Panc1 (cell line): ENCODE measurements at regions not wholly inside any gene's neighbourhood (a gene's known extent, or its start where the extent isn't known, plus 50 kb on each side); places are given as distances from the start of the nearest gene placed in this dataset.

Experiments used
- ATAC-seq: fragments of 200-7000 bp; cut with Tn5 transposase; 2 replicates; pipeline ENCODE4 v1.9.1; 2020; ENCODE audit warnings: mild to moderate bottlenecking, moderate library complexity
- BruUV-seq: library from RNA; stranded (reverse); fragments of 400-500 nt; replicated peaks from 2 replicates; lab custom pipeline; 2021; lab: Mats Ljungman, UMichigan
- CTCF ChIA-PET: fragments of 300-600 bp; sonication (Branson Sonifier 250); formaldehyde crosslinking; loops from one replicate; lab custom pipeline; 2022; ENCODE audit warnings: antibody characterized with exemption; lab: Charles Lee
- POLR2A ChIA-PET: fragments of 300-600 bp; sonication (Branson Sonifier 250); formaldehyde crosslinking; loops from one replicate; lab custom pipeline; 2022; ENCODE audit warnings: antibody characterized with exemption; lab: Charles Lee
- DNase-seq: peaks from one replicate; pipeline ENCODE4 v3.0.0-alpha.2; 2010; ENCODE audit warnings: low read depth, low spot score
- H3K27ac ChIP-seq: 2 replicates; pipeline ENCODE4 v1.5.1; 2011; ENCODE audit warnings: mild to moderate bottlenecking, low read length, inconsistent platforms
- H3K27me3 ChIP-seq: fragments of 200-500 bp; sonication (Bioruptor generic); 2 replicates; pipeline ENCODE4 v1.6.0; 2014; ENCODE audit warnings: low read length, inconsistent platforms; ENCODE audit not compliant: control insufficient read depth, insufficient read depth
- H3K36me3 ChIP-seq: fragments of 200-500 bp; sonication (Bioruptor generic); 2 replicates; pipeline ENCODE4 v1.5.1; 2014; ENCODE audit warnings: inconsistent platforms, mild to moderate bottlenecking, low read length, moderate library complexity; ENCODE audit not compliant: control insufficient read depth, insufficient read depth
- H3K4me1 ChIP-seq: 2 replicates; pipeline ENCODE4 v1.5.1; 2011; ENCODE audit warnings: inconsistent platforms, mild to moderate bottlenecking, low read length, moderate library complexity; ENCODE audit not compliant: control insufficient read depth, insufficient read depth
- H3K4me3 ChIP-seq, 2 experiments: 2 replicates each; pipeline ENCODE4 v1.5.1; 2011 to 2012; ENCODE audit warnings: low read depth in 2 of 2, low read length in 2 of 2, mild to moderate bottlenecking in 2 of 2, inconsistent platforms in 1 of 2, moderate library complexity in 1 of 2
- H3K9me3 ChIP-seq: fragments of 200-500 bp; sonication (Bioruptor generic); 2 replicates; pipeline ENCODE4 v1.5.1; 2014; ENCODE audit warnings: low read depth, mild to moderate bottlenecking, inconsistent platforms, low read length, moderate library complexity; ENCODE audit not compliant: control insufficient read depth, insufficient read depth
- CTCF ChIP-seq: fragments of 450-650 bp; IDR thresholded peaks from 2 replicates; pipeline ENCODE4 v1.5.1; 2017; ENCODE audit warnings: mild to moderate bottlenecking
- POLR2AphosphoS5 ChIP-seq: IDR thresholded peaks from 2 replicates; pipeline ENCODE4 v1.6.1; 2012; ENCODE audit warnings: mild to moderate bottlenecking, low read depth, low read length, moderate library complexity
- REST ChIP-seq, 2 experiments: IDR thresholded peaks; 2 replicates each; pipeline ENCODE4 v1.6.1; 2011 to 2012; ENCODE audit warnings: low read depth in 2 of 2, control low read depth in 1 of 2, low read length in 1 of 2, mild to moderate bottlenecking in 1 of 2, moderate library complexity in 1 of 2; ENCODE audit not compliant: insufficient read depth in 1 of 2
- SIN3A ChIP-seq: IDR thresholded peaks from 2 replicates; pipeline ENCODE4 v1.6.1; 2012; ENCODE audit warnings: low read depth, mild to moderate bottlenecking, low read length, moderate library complexity, borderline replicate concordance; ENCODE audit not compliant: insufficient read depth
- TCF7L2 ChIP-seq: IDR thresholded peaks from 2 replicates; pipeline ENCODE4 v1.6.1; 2011; ENCODE audit warnings: mild to moderate bottlenecking, low read depth, low read length, inconsistent platforms
- in situ Hi-C: cut with HindIII; loops from 2 replicates; pipeline ENCODE4 v1.10.0; 2016; ENCODE audit warnings: low sequenced_read_pairs, low pct_unique_long_range_greater_than_20kb
- intact Hi-C: fragments of 100-400 bp; cut with micrococcal nuclease; formaldehyde crosslinking; loops from one replicate; pipeline ENCODE4 v1.10.0; 2022; ENCODE audit not compliant: unreplicated experiment

GRCh38 chr13:50099473-50099872, 84.2 kb downstream of the KCNRG start:
- no peaks in the 10 kb centered on the region for H3K4me1 ChIP-seq
- H3K27me3 ChIP-seq: no peaks in the 10 kb centered on the region
- H3K27ac ChIP-seq: no peak overlapping the region
- ATAC-seq (no peak), DNase-seq (no peak)
- BruUV-seq: no TSS peak
- in situ Hi-C loops (no loop called here), intact Hi-C loops (no loop called here)
- H3K9me3 ChIP-seq: peaks cover 15% of the 10 kb centered on the region; the same call in 1 of the 2 replicates
- no peaks in the 10 kb centered on the region; the same call in 1 of the 2 replicates for H3K36me3 ChIP-seq
- TF ChIP-seq POLR2AphosphoS5 (no peak), REST (IDR thresholded peaks at IDR 0.05; ENCODE audit: insufficient read depth in 1 of 2, low read depth in 2 of 2, low read length in 1 of 2) (no peak), TCF7L2 (no peak), SIN3A (no peak), CTCF (no peak)
- CTCF ChIA-PET: no interaction called here
- POLR2A ChIA-PET: no interaction called here
- H3K4me3 ChIP-seq: no peak overlapping the region

GRCh38 chr13:50101590-50101989, 86.3 kb downstream of the KCNRG start:
- no peak for ATAC-seq
- Histone ChIP-seq H3K27ac (no peak overlapping the region), H3K4me3 (no peak overlapping the region), H3K36me3 (no peaks in the 10 kb centered on the region; the same call in 1 of the 2 replicates), H3K9me3 (peaks cover 15% of the 10 kb centered on the region; the same call in 1 of the 2 replicates), H3K27me3 (no peaks in the 10 kb centered on the region), H3K4me1 (no peaks in the 10 kb centered on the region)
- POLR2A ChIA-PET: no interaction called here
- no peak for TF ChIP-seq REST (IDR thresholded peaks at IDR 0.05; ENCODE audit: insufficient read depth in 1 of 2, low read depth in 2 of 2, low read length in 1 of 2)
- TF ChIP-seq TCF7L2: no peak
- no peak for TF ChIP-seq POLR2AphosphoS5
- TF ChIP-seq CTCF: no peak
- TF ChIP-seq SIN3A: no peak
- intact Hi-C loops (no loop called here), in situ Hi-C loops (no loop called here)
- no TSS peak for BruUV-seq
- DNase-seq: no peak
- CTCF ChIA-PET: no interaction called here
